K562 (cell line): ENCODE measurements at regions not wholly inside any gene's neighbourhood (a gene's known extent, or its start where the extent isn't known, plus 50 kb on each side); places are given as distances from the start of the nearest gene placed in this dataset.

Experiments used
- ATF6 ChIP-seq: sonication (generic); formaldehyde crosslinking; IDR thresholded peaks from 2 replicates; pipeline ENCODE4 v1.4.0; 2020; ENCODE audit warnings: mild to moderate bottlenecking, missing genetic modification reagents
- BRF2 ChIP-seq: IDR thresholded peaks from 3 replicates; pipeline ENCODE4 v1.6.1; 2011; ENCODE audit warnings: borderline replicate concordance, mild to moderate bottlenecking; ENCODE audit not compliant: insufficient read length, insufficient read depth
- CC2D1A ChIP-seq: fragments of 450-650 bp; IDR thresholded peaks from 2 replicates; pipeline ENCODE4 v1.6.1; 2017; ENCODE audit warnings: mild to moderate bottlenecking
- FOXJ2 ChIP-seq: fragments of 200-800 bp; sonication (Bioruptor generic); IDR thresholded peaks from 2 replicates; pipeline ENCODE4 v1.6.1; 2016; ENCODE audit warnings: missing genetic modification characterization, missing compliant biosample characterization
- GABPA ChIP-seq: fragments of 200-800 bp; sonication (Bioruptor generic); conservative IDR thresholded peaks from 2 replicates; pipeline ENCODE4 v1.6.1; 2016; ENCODE audit warnings: low read depth, missing genetic modification characterization, missing compliant biosample characterization
- GTF2A2 ChIP-seq: IDR thresholded peaks from 2 replicates; pipeline ENCODE4 v1.6.1; 2016; ENCODE audit warnings: mild to moderate bottlenecking, missing genetic modification characterization, missing compliant biosample characterization
- HDAC8 ChIP-seq: fragments of 450-650 bp; IDR thresholded peaks from 2 replicates; pipeline ENCODE4 v1.6.1; 2016; ENCODE audit warnings: mild to moderate bottlenecking, missing genetic modification characterization, moderate library complexity, missing compliant biosample characterization
- KAT8 ChIP-seq: fragments of 450-650 bp; IDR thresholded peaks from 2 replicates; pipeline ENCODE4 v1.6.1; 2016; ENCODE audit warnings: low read depth, mild to moderate bottlenecking
- LCOR ChIP-seq: sonication (generic); formaldehyde crosslinking; IDR thresholded peaks from 2 replicates; pipeline ENCODE4 v1.8.0; 2022; ENCODE audit warnings: mild to moderate bottlenecking, missing genetic modification reagents
- MECOM ChIP-seq: fragments of 250-450 bp; sonication (Bioruptor Pico); IDR thresholded peaks from 2 replicates; pipeline ENCODE4 v1.8.0; 2022; ENCODE audit warnings: inconsistent platforms
- MITF ChIP-seq: IDR thresholded peaks from 2 replicates; pipeline ENCODE4 v1.6.1; 2014; ENCODE audit warnings: antibody characterized with exemption
- NONO ChIP-seq, 2 experiments: fragments of 200-400 bp in 1 of 2; fragments of 450-650 bp in 1 of 2; formaldehyde crosslinking in 1 of 2; IDR thresholded peaks; 2 replicates each; pipeline ENCODE4 v1.6.1; 2017; ENCODE audit warnings: low read depth in 2 of 2, mild to moderate bottlenecking in 2 of 2, moderate library complexity in 2 of 2, low read length in 1 of 2
- PHF21A ChIP-seq: fragments of 450-650 bp; IDR thresholded peaks from 2 replicates; pipeline ENCODE4 v1.6.1; 2017; ENCODE audit warnings: low read depth, borderline replicate concordance
- SMC3 ChIP-seq: conservative IDR thresholded peaks from 2 replicates; pipeline ENCODE4 v1.6.1; 2011; ENCODE audit warnings: low read depth, low read length, improper control_type of control experiment; ENCODE audit not compliant: insufficient read depth
- SRF ChIP-seq, 2 experiments: fragments of 250-450, 450-650 bp in 1 of 2; sonication (Bioruptor Pico) in 1 of 2; sonication (generic) in 1 of 2; formaldehyde crosslinking; IDR thresholded peaks; 2 replicates each; pipeline versions ENCODE4 v1.5.0 to v1.5.1; 2020 to 2022; ENCODE audit warnings: mild to moderate bottlenecking in 1 of 2, missing genetic modification reagents in 1 of 2
- TCFL5 ChIP-seq: fragments of 250-450 bp; sonication (Bioruptor Pico); conservative IDR thresholded peaks from 2 replicates; pipeline ENCODE4 v1.6.1; 2021; ENCODE audit warnings: mild to moderate bottlenecking, moderate library complexity, matching md5 sums
- ZBTB1 ChIP-seq: sonication (generic); formaldehyde crosslinking; IDR thresholded peaks from 2 replicates; pipeline ENCODE4 v1.8.1; 2023; ENCODE audit warnings: missing genetic modification reagents, low read depth, mild to moderate bottlenecking, borderline replicate concordance
- ZNF449 ChIP-seq: fragments of 250-450 bp; sonication (Bioruptor Pico); IDR thresholded peaks from 2 replicates; pipeline ENCODE4 v1.8.0; 2022; ENCODE audit warnings: moderate library complexity, mild to moderate bottlenecking, inconsistent platforms
- ZNF583 ChIP-seq: fragments of 250-450 bp; sonication (Bioruptor Pico); IDR thresholded peaks from 2 replicates; pipeline ENCODE4 v1.4.0; 2020
- TF ChIP-seq, protein P1 (sequence below): fragments of 250-450 bp; sonication (Bioruptor Pico); IDR thresholded peaks from 2 replicates; pipeline ENCODE4 v1.5.0; 2020; ENCODE audit warnings: mild to moderate bottlenecking

DNA sequence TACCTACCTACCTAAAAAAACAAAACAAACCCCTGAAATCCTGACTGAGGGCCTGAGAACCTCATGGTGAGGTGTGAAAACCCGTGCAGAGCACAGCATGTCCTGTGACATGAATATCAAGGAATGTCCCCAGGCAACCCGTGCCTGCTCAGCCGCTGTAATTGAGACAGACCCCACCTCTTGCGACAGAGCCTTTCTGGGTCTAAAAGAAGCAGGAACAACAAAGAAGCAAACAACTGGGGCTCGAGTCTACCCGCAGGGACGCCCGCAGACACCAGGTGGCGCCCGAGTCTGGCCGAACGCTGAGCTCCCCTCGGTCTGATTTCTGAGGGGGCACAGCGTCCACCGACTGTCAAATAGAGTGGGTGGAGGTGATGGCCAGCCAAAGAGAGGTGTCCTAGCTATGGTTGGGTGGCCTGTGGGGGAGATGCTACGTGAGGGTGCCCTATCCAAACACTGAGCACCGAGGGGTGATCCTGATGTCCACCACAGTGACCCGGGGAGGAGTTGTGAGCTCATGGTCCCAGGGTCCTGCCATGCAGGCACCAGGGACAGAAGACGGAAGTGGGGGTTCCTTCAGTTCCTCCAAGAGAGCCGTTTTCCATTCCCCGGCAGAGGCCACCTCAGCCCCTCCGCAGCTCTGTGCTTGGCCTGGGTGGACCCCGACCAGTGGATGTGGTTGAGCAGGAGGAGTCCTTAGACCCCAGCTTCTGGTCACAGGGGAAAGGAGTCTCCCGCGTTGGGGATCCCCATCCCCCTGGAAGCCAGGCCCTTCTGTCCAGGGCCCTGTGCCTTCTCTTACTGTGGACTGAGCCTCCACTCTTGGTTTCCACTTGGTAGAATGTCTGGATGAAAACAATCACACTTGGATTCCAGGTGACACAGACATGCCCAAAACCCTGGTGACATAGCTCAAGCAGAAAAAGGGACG is 268.2 kb downstream of the CDC5L start (continued):
- no peak for TF ChIP-seq GTF2A2 (tag)
- 0 out of 2 replicates have a peak, but pooled peaks have one; percentile 53 for TF ChIP-seq ZNF583 (CRISPR knock-in tag)
- no peak for TF ChIP-seq FOXJ2
- TF ChIP-seq SRF (CRISPR knock-in tag; IDR thresholded peaks at IDR 0.05): no peak
- no peak for TF ChIP-seq NONO (IDR thresholded peaks at IDR 0.05; ENCODE audit: low read depth in 2 of 2, low read length in 1 of 2)
- 0 out of 2 replicates have a peak, but pooled peaks have one; percentile 39 for TF ChIP-seq ZBTB1 (CRISPR knock-in tag)
- TF ChIP-seq, protein P1, sequence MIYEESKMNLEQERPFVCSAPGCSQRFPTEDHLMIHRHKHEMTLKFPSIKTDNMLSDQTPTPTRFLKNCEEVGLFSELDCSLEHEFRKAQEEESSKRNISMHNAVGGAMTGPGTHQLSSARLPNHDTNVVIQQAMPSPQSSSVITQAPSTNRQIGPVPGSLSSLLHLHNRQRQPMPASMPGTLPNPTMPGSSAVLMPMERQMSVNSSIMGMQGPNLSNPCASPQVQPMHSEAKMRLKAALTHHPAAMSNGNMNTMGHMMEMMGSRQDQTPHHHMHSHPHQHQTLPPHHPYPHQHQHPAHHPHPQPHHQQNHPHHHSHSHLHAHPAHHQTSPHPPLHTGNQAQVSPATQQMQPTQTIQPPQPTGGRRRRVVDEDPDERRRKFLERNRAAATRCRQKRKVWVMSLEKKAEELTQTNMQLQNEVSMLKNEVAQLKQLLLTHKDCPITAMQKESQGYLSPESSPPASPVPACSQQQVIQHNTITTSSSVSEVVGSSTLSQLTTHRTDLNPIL (CRISPR knock-in tag): no peak
- TF ChIP-seq BRF2: no peak
- no peak for TF ChIP-seq ZNF449 (CRISPR knock-in tag)
- TF ChIP-seq HDAC8: no peak
- TF ChIP-seq LCOR: 0 out of 2 replicates have a peak, but pooled peaks have one; percentile 37
- no peak for TF ChIP-seq PHF21A
- TF ChIP-seq GABPA: no peak
- peak; percentile 98 for TF ChIP-seq SMC3
- no peak for TF ChIP-seq TCFL5 (CRISPR knock-in tag)
- TF ChIP-seq MECOM: no peak
- TF ChIP-seq KAT8: no peak
- no peak for TF ChIP-seq MITF
- TF ChIP-seq CC2D1A: peak; percentile 86
- TF ChIP-seq ATF6: no peak
